Skeletal muscle tissue (tissue), 3 donors: ENCODE measurements at regions not wholly inside any gene's neighbourhood (a gene's known extent, or its start where the extent isn't known, plus 50 kb on each side); places are given as distances from the start of the nearest gene placed in this dataset.

Experiments
- H3K27ac ChIP-seq: one replicate; pipeline ENCODE4 v1.7.0; 2013; ENCODE audit warnings: mild to moderate bottlenecking, low read depth, low read length, inconsistent platforms
- H3K27me3 ChIP-seq, 3 donors: one replicate each; pipeline ENCODE4 v1.7.0; 2013; ENCODE audit warnings: low read length in 3 of 3; ENCODE audit not compliant: control insufficient read depth in 3 of 3, insufficient read depth in 3 of 3
- H3K36me3 ChIP-seq, 3 donors: one replicate each; pipeline ENCODE4 v1.7.0; 2013; ENCODE audit warnings: low read length in 3 of 3; ENCODE audit not compliant: control insufficient read depth in 3 of 3, insufficient read depth in 3 of 3
- H3K4me1 ChIP-seq, 3 donors: one replicate each; pipeline ENCODE4 v1.7.0; 2013; ENCODE audit warnings: low read length in 3 of 3, mild to moderate bottlenecking in 3 of 3; ENCODE audit not compliant: control insufficient read depth in 3 of 3, insufficient read depth in 3 of 3
- H3K4me3 ChIP-seq, 3 donors: one replicate each; pipeline ENCODE4 v1.7.0; 2013; ENCODE audit warnings: low read length in 3 of 3
- H3K9ac ChIP-seq, 3 donors: one replicate each; pipeline ENCODE4 v1.7.0; 2013; ENCODE audit warnings: low read length in 3 of 3, mild to moderate bottlenecking in 3 of 3, moderate library complexity in 2 of 3, low read depth in 1 of 3
- H3K9me3 ChIP-seq, 3 donors: one replicate each; pipeline ENCODE4 v1.7.0; 2013; ENCODE audit warnings: low read length in 3 of 3; ENCODE audit not compliant: control insufficient read depth in 3 of 3
- donor health status: Osteomylitis.

- Histone ChIP-seq H3K4me1 (peaks cover 0 to 7% (median 4%) of the 10 kb centered on the region in 3 donors), H3K27ac (no peak overlapping the region), H3K36me3 (no peaks in the 10 kb centered on the region), H3K4me3 (no peak overlapping the region), H3K9ac (no peak overlapping the region), H3K9me3 (no peaks in the 10 kb centered on the region), H3K27me3 (no peaks in the 10 kb centered on the region)
Measured at GRCh38 chr6:113655761-113656160, 201.4 kb upstream of the MARCKS start.

DNA sequence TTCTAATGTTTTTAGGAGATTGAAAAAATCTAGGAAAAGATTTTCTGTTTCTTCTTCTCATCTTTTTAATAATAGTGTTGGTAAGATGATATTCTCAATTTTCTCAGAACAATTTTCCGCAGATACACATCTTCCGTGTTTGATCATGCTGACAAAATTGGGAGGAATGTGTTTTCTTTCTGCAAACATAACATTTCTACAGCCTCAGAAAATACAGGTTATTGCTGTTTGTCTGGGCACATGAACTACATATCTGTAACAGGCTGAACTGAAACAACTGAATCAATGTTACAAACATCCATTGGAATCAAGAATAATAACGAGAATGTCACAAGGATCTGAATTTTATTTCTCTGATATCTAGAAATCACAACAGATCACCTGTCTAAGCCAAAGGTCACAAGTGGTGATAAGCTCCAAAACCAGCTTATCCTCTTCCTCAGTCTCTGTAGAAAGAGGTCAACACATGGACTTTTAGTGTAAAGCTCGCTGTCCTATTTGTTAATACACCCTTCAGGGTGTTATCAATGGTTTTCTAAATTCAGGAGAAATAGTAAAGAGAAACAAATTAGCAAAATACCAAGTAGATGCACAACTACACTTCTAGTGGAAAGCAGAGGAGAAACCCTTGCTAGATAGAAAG lies 197.3 kb upstream of the MARCKS start:
- H3K27me3 ChIP-seq = no peaks in the 10 kb centered on the region
- H3K4me3 ChIP-seq = no peak overlapping the region
- no peak overlapping the region for H3K27ac ChIP-seq
- no peaks in the 10 kb centered on the region for H3K9me3 ChIP-seq
- no peaks in the 10 kb centered on the region for H3K36me3 ChIP-seq
- H3K4me1 ChIP-seq = no peaks in the 10 kb centered on the region
- no peak overlapping the region for H3K9ac ChIP-seq

GRCh38 chr6:113660819-113661218 lies 196.3 kb upstream of the MARCKS start:
- no peaks in the 10 kb centered on the region for H3K9me3 ChIP-seq
- H3K27ac ChIP-seq = no peak overlapping the region
- no peaks in the 10 kb centered on the region for H3K36me3 ChIP-seq
- no peaks in the 10 kb centered on the region for H3K27me3 ChIP-seq
- no peaks in the 10 kb centered on the region for H3K4me1 ChIP-seq
- no peak overlapping the region for H3K4me3 ChIP-seq
- H3K9ac ChIP-seq = no peak overlapping the region

GRCh38 chr6:113662093-113662665 lies 195.0 kb upstream of the MARCKS start:
- H3K4me1 ChIP-seq = no peaks in the 10 kb centered on the region
- H3K27ac ChIP-seq = no peak overlapping the region
- H3K4me3 ChIP-seq = no peak overlapping the region
- no peaks in the 10 kb centered on the region for H3K36me3 ChIP-seq
- no peaks in the 10 kb centered on the region for H3K9me3 ChIP-seq
- H3K9ac ChIP-seq = no peak overlapping the region
- no peaks in the 10 kb centered on the region for H3K27me3 ChIP-seq

- Histone ChIP-seq H3K27ac (no peak overlapping the region), H3K27me3 (no peaks in the 10 kb centered on the region)
Measured at GRCh38 chr6:113662688-113663333, 194.3 kb upstream of the MARCKS start.

DNA sequence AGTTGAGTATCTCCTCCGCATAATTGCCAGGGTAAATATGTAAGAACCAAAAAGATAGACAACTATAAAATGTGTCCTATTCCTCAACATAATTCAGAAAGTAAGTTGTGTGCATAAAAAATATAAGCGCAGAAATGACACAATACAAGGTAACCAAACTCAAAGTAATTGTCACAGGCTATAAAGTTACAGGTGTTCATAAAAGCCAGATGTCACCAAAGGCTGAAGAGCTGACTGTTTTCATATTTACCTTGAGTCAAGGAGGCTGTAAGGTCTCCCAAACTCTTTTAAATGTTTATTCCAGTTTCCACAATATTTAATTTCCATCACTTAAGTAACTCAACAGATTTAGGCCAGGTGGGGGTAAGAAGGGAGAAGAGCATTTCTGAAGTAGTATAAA lies 192.2 kb upstream of the MARCKS start:
- Histone ChIP-seq H3K27me3 (no peaks in the 10 kb centered on the region), H3K4me1 (no peaks in the 10 kb centered on the region), H3K4me3 (no peak overlapping the region), H3K36me3 (no peaks in the 10 kb centered on the region), H3K9me3 (no peaks in the 10 kb centered on the region), H3K27ac (no peak overlapping the region), H3K9ac (no peak overlapping the region)

More at GRCh38 chr6:113662688-113663333, 194.3 kb upstream of the MARCKS start:
- H3K4me1 ChIP-seq = no peaks in the 10 kb centered on the region
- no peak overlapping the region for H3K9ac ChIP-seq
- H3K4me3 ChIP-seq = no peak overlapping the region
- no peaks in the 10 kb centered on the region for H3K9me3 ChIP-seq
- no peaks in the 10 kb centered on the region for H3K36me3 ChIP-seq

- Histone ChIP-seq H3K4me3 (no peak overlapping the region), H3K9ac (no peak overlapping the region), H3K4me1 (peaks cover 4 to 12% (median 5%) of the 10 kb centered on the region in 3 donors), H3K27ac (no peak overlapping the region), H3K9me3 (no peaks in the 10 kb centered on the region), H3K36me3 (no peaks in the 10 kb centered on the region), H3K27me3 (no peaks in the 10 kb centered on the region)
Measured at GRCh38 chr6:113668641-113669408, 188.3 kb upstream of the MARCKS start.

DNA sequence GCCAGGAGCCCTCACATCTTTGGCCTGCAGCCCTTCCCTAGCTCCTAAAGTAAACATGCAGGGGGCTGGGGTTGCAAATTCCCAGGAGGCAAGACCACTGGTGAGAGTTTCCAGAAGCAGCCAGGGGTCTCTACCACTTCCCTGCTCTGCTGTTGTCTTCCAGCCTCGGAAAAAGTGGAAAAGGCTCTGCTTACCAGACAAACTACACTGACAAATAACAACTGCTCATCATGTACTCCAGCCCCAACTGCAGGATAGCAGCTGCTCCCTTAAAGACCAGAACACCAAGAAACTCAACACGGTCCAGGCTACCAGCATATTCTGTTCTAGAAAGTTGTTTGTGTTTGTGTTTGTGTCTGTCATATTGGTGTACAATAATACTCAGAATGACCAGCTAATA lies 187.5 kb upstream of the MARCKS start:
- Histone ChIP-seq H3K4me3 (no peak overlapping the region), H3K4me1 (peaks cover 4 to 12% (median 5%) of the 10 kb centered on the region in 3 donors), H3K36me3 (no peaks in the 10 kb centered on the region), H3K9ac (no peak overlapping the region), H3K27me3 (no peaks in the 10 kb centered on the region), H3K9me3 (no peaks in the 10 kb centered on the region), H3K27ac (no peak overlapping the region)

DNA sequence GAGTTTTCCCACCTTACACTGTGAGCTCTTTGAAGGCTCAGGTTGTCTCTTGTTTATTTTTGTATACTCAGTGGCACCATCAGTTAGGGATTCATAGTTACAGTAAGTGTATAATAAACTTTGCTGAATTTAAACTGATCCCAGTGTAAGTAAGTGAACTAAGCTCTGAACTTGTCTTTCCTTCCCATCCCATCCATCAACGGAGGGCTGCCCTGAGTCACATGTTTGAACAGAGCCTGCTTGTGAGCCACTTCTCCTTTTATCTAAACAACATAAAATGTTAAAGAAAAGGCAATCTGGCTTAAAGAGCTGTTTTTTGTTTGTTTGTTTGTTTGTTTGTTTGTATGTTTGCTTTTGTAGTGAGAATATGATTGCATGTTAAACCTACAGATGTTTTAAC lies 185.7 kb upstream of the MARCKS start:
- Histone ChIP-seq H3K27me3 (no peaks in the 10 kb centered on the region), H3K9ac (no peak overlapping the region), H3K9me3 (no peaks in the 10 kb centered on the region), H3K4me1 (peaks cover 4 to 12% (median 5%) of the 10 kb centered on the region in 3 donors), H3K36me3 (no peaks in the 10 kb centered on the region), H3K4me3 (no peak overlapping the region), H3K27ac (no peak overlapping the region)
